K562 (cell line): ENCODE measurements at regions not wholly inside any gene's neighbourhood (a gene's known extent, or its start where the extent isn't known, plus 50 kb on each side); places are given as distances from the start of the nearest gene placed in this dataset.
A peak's percentile ranks its signal among the peaks of the same experiment; 100 is the strongest.

Experiments
- ATAC-seq: fragments of 200-7000 bp; cut with Tn5 transposase; 3 replicates; pipeline ENCODE4 v1.9.1; 2020; ENCODE audit warnings: moderate library complexity
- BruUV-seq: library from RNA; stranded (reverse); fragments of 400-500 nt; replicated peaks from 2 replicates; lab custom pipeline; 2021; lab: Mats Ljungman, UMichigan
- CTCF ChIA-PET: fragments of 300-600 bp; formaldehyde crosslinking; extraction: SDS; loops from one replicate; lab custom pipeline; 2021; ENCODE audit warnings: low intra/inter-chr PET ratio; lab: Yijun Ruan, JAX
- POLR2A ChIA-PET: fragments of 300-600, 350-650 bp; sonication (Branson Sonifier 250); formaldehyde crosslinking; extraction: SDS; loops from one replicate; lab custom pipeline; 2021; ENCODE audit warnings: antibody characterized with exemption, inconsistent platforms; lab: Yijun Ruan, JAX
- DNase-seq, 4 experiments: peaks; one replicate each; pipeline versions ENCODE4 v3.0.0 to v3.0.0-alpha.2; 2011 to 2018; ENCODE audit warnings: low spot score in 3 of 4, mixed read lengths in 3 of 4; ENCODE audit errors: extremely low read depth in 1 of 4
- FAIRE-seq: peaks from 2 replicates; lab custom pipeline; 2011; peaks lifted over from hg19 to GRCh38; lab: Jason Lieb, UNC
- H2AFZ ChIP-seq: 2 replicates; pipeline ENCODE4 v1.6.0; 2011; ENCODE audit warnings: low read depth, low read length, control low read depth, inconsistent platforms
- H3K27ac ChIP-seq: fragments of 200-600 bp; 3 replicates; pipeline ENCODE4 v1.8.0; 2011; ENCODE audit warnings: low read depth, mild to moderate bottlenecking, control low read depth, inconsistent platforms, low read length, moderate library complexity, mixed read lengths; ENCODE audit errors: extremely low read depth
- H3K27me3 ChIP-seq, 2 experiments: fragments of 300-600 bp in 1 of 2; 2 replicates in 1 of 2; 3 replicates in 1 of 2; pipeline versions ENCODE4 v1.6.0 to v1.8.0; 2011; ENCODE audit warnings: inconsistent platforms in 2 of 2, low read length in 2 of 2, mild to moderate bottlenecking in 1 of 2, mixed read lengths in 1 of 2, moderate library complexity in 1 of 2; ENCODE audit not compliant: control insufficient read depth in 2 of 2, insufficient read depth in 2 of 2
- H3K36me3 ChIP-seq: fragments of 300-600 bp; 3 replicates; pipeline ENCODE4 v1.8.0; 2011; ENCODE audit warnings: mild to moderate bottlenecking, low read length, inconsistent platforms; ENCODE audit not compliant: control insufficient read depth, insufficient read depth
- H3K4me1 ChIP-seq, 2 experiments: fragments of 200-600 bp in 1 of 2; replicated peaks in 1 of 2; 2 replicates in 1 of 2; 3 replicates in 1 of 2; pipeline versions ENCODE4 v1.5.1 to v1.8.0; 2011; ENCODE audit warnings: inconsistent platforms in 2 of 2, low read length in 2 of 2, mild to moderate bottlenecking in 1 of 2, mixed read lengths in 1 of 2, moderate library complexity in 1 of 2; ENCODE audit not compliant: control insufficient read depth in 2 of 2, insufficient read depth in 2 of 2
- H3K4me2 ChIP-seq: 2 replicates; pipeline ENCODE4 v1.6.1; 2011; ENCODE audit warnings: low read length, control low read depth, inconsistent platforms, mixed read lengths; ENCODE audit not compliant: insufficient read depth
- H3K4me3 ChIP-seq: fragments of 200-600 bp; sonication (generic), shearing (Covaris generic); 2 replicates; pipeline ENCODE4 v1.5.1; 2016; ENCODE audit warnings: control low read depth, inconsistent platforms
- H3K79me2 ChIP-seq: fragments of 200-600 bp; 3 replicates; pipeline ENCODE4 v1.8.0; 2011; ENCODE audit warnings: low read length, inconsistent platforms; ENCODE audit not compliant: control insufficient read depth, insufficient read depth
- H3K9ac ChIP-seq, 2 experiments: 2 replicates each; pipeline versions ENCODE4 v1.6.0 to v1.6.1; 2011; ENCODE audit warnings: low read depth in 2 of 2, low read length in 2 of 2, control low read depth in 1 of 2, inconsistent platforms in 1 of 2, mild to moderate bottlenecking in 1 of 2, mixed read lengths in 1 of 2; ENCODE audit not compliant: insufficient read depth in 1 of 2
- H3K9me1 ChIP-seq: one replicate; pipeline ENCODE4 v1.6.0; 2011; ENCODE audit warnings: inconsistent platforms, mild to moderate bottlenecking, low read length, moderate library complexity; ENCODE audit not compliant: control insufficient read depth, insufficient read depth
- H3K9me3 ChIP-seq: replicated peaks from 2 replicates; pipeline ENCODE4 v1.5.1; 2011; ENCODE audit warnings: low read depth, low read length, inconsistent platforms; ENCODE audit not compliant: control insufficient read depth, insufficient read depth
- H4K20me1 ChIP-seq: replicated peaks from 2 replicates; pipeline ENCODE4 v1.6.1; 2011; ENCODE audit warnings: low read length, inconsistent platforms, mixed read lengths; ENCODE audit not compliant: control insufficient read depth, insufficient read depth
- HDAC3 ChIP-seq: fragments of 450-650 bp; IDR thresholded peaks from 2 replicates; pipeline ENCODE4 v1.6.1; 2018; ENCODE audit warnings: borderline replicate concordance, mild to moderate bottlenecking, moderate library complexity; ENCODE audit not compliant: partially characterized antibody
- KLF16 ChIP-seq: IDR thresholded peaks from 2 replicates; pipeline ENCODE4 v1.6.1; 2016; ENCODE audit warnings: antibody characterized with exemption
- MECOM ChIP-seq: fragments of 250-450 bp; sonication (Bioruptor Pico); IDR thresholded peaks from 2 replicates; pipeline ENCODE4 v1.8.0; 2022; ENCODE audit warnings: inconsistent platforms
- U2AF2 ChIP-seq: fragments of 200-400 bp; formaldehyde crosslinking; optimal IDR thresholded peaks from 2 replicates; pipeline ENCODE3; 2017; ENCODE audit warnings: low read depth, mild to moderate bottlenecking, low read length
- ZNF830 ChIP-seq: fragments of 250-450 bp; sonication (Bioruptor Pico); IDR thresholded peaks from 2 replicates; pipeline ENCODE4 v1.5.0; 2021; ENCODE audit warnings: mild to moderate bottlenecking
- in situ Hi-C: fragments of 300-500 bp; cut with MboI; formaldehyde crosslinking; loops from 4 replicates; pipeline ENCODE4 v1.15.0; 2018; ENCODE audit warnings: inconsistent platforms, mixed read lengths
- intact Hi-C: fragments of 100-400 bp; cut with micrococcal nuclease; formaldehyde crosslinking; loops from 2 replicates; pipeline ENCODE4 v1.14.2; 2022
- TF ChIP-seq, protein P1 (sequence below): IDR thresholded peaks from 2 replicates; pipeline ENCODE4 v1.6.1; 2016; ENCODE audit warnings: missing genetic modification characterization, missing compliant biosample characterization

DNA sequence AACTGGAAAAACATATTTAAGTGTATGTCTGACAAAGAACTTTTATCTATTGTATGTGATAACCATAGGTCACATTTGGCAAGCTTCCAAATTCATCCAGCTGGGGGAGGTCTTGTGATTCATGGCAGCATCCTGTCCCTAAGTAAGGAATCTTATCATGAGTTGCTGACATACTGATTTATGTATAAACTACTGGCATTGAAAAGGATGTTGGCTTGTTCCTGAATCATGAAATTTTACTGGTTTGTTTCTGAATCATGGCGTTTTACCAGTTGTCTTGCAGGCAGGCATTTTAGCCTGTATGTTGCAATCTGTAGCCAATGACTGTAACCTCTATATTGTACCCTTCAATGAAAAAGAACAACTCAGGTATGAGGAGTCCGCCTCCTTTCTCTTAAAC lies 244.8 kb downstream of the IPO8 start (continued):
- TF ChIP-seq HDAC3 = peak; percentile 59
- TF ChIP-seq KLF16 = 0 out of 2 replicates have a peak, but pooled peaks have one; percentile 12
- TF ChIP-seq ZNF830 (CRISPR knock-in tag) = no peak
- TF ChIP-seq U2AF2 = no peak

DNA sequence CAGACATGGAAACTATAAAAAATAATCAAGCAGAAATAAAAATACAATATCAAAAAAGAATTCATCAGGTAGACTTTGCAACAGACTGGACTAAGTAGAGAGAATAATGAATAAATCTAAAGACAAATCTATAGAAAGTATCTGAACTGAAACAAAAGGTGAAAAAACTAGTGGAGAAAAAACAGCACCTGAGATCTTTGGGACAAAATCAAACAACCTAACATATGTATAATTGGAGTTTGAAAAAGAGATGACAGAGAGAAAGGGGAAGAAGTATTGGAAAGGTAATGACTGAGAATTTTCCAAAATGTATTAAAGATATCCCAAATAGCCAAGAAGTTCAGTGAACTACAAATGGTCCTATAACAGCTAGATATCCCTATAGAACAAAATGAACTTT lies 245.4 kb downstream of the IPO8 start:
- no peak overlapping the region for H3K27ac ChIP-seq
- CTCF ChIA-PET = no interaction called here
- no peak for TF ChIP-seq MECOM
- TF ChIP-seq, protein P1, sequence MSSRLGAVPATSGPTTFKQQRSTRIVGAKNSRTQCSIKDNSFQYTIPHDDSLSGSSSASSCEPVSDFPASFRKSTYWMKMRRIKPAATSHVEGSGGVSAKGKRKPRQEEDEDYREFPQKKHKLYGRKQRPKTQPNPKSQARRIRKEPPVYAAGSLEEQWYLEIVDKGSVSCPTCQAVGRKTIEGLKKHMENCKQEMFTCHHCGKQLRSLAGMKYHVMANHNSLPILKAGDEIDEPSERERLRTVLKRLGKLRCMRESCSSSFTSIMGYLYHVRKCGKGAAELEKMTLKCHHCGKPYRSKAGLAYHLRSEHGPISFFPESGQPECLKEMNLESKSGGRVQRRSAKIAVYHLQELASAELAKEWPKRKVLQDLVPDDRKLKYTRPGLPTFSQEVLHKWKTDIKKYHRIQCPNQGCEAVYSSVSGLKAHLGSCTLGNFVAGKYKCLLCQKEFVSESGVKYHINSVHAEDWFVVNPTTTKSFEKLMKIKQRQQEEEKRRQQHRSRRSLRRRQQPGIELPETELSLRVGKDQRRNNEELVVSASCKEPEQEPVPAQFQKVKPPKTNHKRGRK (tag) = peak; percentile 64
- no peak overlapping the region for H3K4me3 ChIP-seq
- H3K9me1 ChIP-seq = no peaks in the 10 kb centered on the region
- intact Hi-C loops = no loop called here
- POLR2A ChIA-PET = no interaction called here
- H2AFZ ChIP-seq = no peak overlapping the region
- H4K20me1 ChIP-seq = no peaks in the 10 kb centered on the region
- DNase-seq (no peak), ATAC-seq (no peak), FAIRE-seq (no peak)
- no TSS peak for BruUV-seq
- H3K4me1 ChIP-seq = no peaks in the 10 kb centered on the region; a peak in 1 of 5 replicates
- H3K9ac ChIP-seq = no peak overlapping the region
- H3K79me2 ChIP-seq = no peaks in the 10 kb centered on the region
- H3K36me3 ChIP-seq = no peaks in the 10 kb centered on the region
- no peaks in the 10 kb centered on the region for H3K9me3 ChIP-seq
- in situ Hi-C loops = no loop called here
- no peak overlapping the region for H3K4me2 ChIP-seq
- H3K27me3 ChIP-seq = peaks cover 2 to 5% of the 10 kb centered on the region in 2 experiments; a peak in 1 of 5 replicates
